ENCODE measurements at regions not wholly inside any gene's neighbourhood (a gene's known extent, or its start where the extent isn't known, plus 50 kb on each side); places are given as distances from the start of the nearest gene placed in this dataset.

- TF ChIP-seq CTCF (IDR thresholded peaks at IDR 0.05) = no peak
Observed at GRCh38 chr10:60495338-60496055, 105.8 kb upstream of the ANK3 start.

GRCh38 chr10:60494774-60495173 is 105.1 kb upstream of the ANK3 start:
- POLR2A ChIA-PET = no interaction called here
- Mint-ChIP-seq H3K4me1 (ENCODE audit: low read depth) (no peaks in the 10 kb centered on the region), H3K27me3 (no peaks in the 10 kb centered on the region), H3K36me3 (ENCODE audit: low read depth) (no peaks in the 10 kb centered on the region), H3K27ac (no peak overlapping the region), H3K9me3 (no peaks in the 10 kb centered on the region), H3K4me3 (no peak overlapping the region)
- ATAC-seq (no peak), DNase-seq (no peak)
- CTCF ChIA-PET = no interaction called here
- TF ChIP-seq CTCF (IDR thresholded peaks at IDR 0.05) = no peak
- intact Hi-C loops (cut with micrococcal nuclease) = no loop called here

More at GRCh38 chr10:60495338-60496055, 105.8 kb upstream of the ANK3 start:
- CTCF ChIA-PET = no interaction called here
- intact Hi-C loops (cut with micrococcal nuclease) = no loop called here
- H3K4me1 Mint-ChIP-seq (ENCODE audit: low read depth) = no peaks in the 10 kb centered on the region
- DNase-seq (no peak), ATAC-seq (no peak)
- POLR2A ChIA-PET = no interaction called here
- no peaks in the 10 kb centered on the region for H3K36me3 Mint-ChIP-seq (ENCODE audit: low read depth)
- H3K27me3 Mint-ChIP-seq = no peaks in the 10 kb centered on the region
- no peaks in the 10 kb centered on the region for H3K9me3 Mint-ChIP-seq
- H3K27ac Mint-ChIP-seq = no peak overlapping the region
- no peak overlapping the region for H3K4me3 Mint-ChIP-seq

GRCh38 chr10:60491162-60491561 is 101.5 kb upstream of the ANK3 start:
- DNase-seq = no peak
- H3K4me1 Mint-ChIP-seq (ENCODE audit: low read depth) = no peaks in the 10 kb centered on the region
- CTCF ChIA-PET = no interaction called here
- no peaks in the 10 kb centered on the region for H3K9me3 Mint-ChIP-seq
- TF ChIP-seq CTCF (IDR thresholded peaks at IDR 0.05) = no peak
- no peak overlapping the region for H3K4me3 Mint-ChIP-seq
- no peak for ATAC-seq
- POLR2A ChIA-PET = no interaction called here
- no peaks in the 10 kb centered on the region for H3K36me3 Mint-ChIP-seq (ENCODE audit: low read depth)
- intact Hi-C loops (cut with micrococcal nuclease) = no loop called here
- no peaks in the 10 kb centered on the region for H3K27me3 Mint-ChIP-seq
- no peak overlapping the region for H3K27ac Mint-ChIP-seq

- H3K4me3 Mint-ChIP-seq = no peak overlapping the region
- no peak overlapping the region for H3K27ac Mint-ChIP-seq
- DNase-seq (no peak), ATAC-seq (no peak)
- no peaks in the 10 kb centered on the region for H3K9me3 Mint-ChIP-seq
- TF ChIP-seq CTCF (IDR thresholded peaks at IDR 0.05) = no peak
- no peaks in the 10 kb centered on the region for H3K27me3 Mint-ChIP-seq
- intact Hi-C loops (cut with micrococcal nuclease) = no loop called here
- ChIA-PET POLR2A (no interaction called here), CTCF (interaction anchor here (0.7 kb wide), 1 partner anchor 33 kb away, joined by 3 read pairs; no protein-coding TSS in a partner anchor)
- H3K36me3 Mint-ChIP-seq (ENCODE audit: low read depth) = no peaks in the 10 kb centered on the region
- no peaks in the 10 kb centered on the region for H3K4me1 Mint-ChIP-seq (ENCODE audit: low read depth)
Observed at GRCh38 chr10:60490013-60490412, 100.3 kb upstream of the ANK3 start.

- H3K27me3 Mint-ChIP-seq = no peaks in the 10 kb centered on the region
- H3K4me1 Mint-ChIP-seq (ENCODE audit: low read depth) = no peaks in the 10 kb centered on the region
- H3K9me3 Mint-ChIP-seq = no peaks in the 10 kb centered on the region
- no peak overlapping the region for H3K27ac Mint-ChIP-seq
- ATAC-seq (no peak), DNase-seq (no peak)
- no peak overlapping the region for H3K4me3 Mint-ChIP-seq
- no peak for TF ChIP-seq CTCF (IDR thresholded peaks at IDR 0.05)
- ChIA-PET CTCF (interaction anchor here (1.0 kb wide), 1 partner anchor 12 kb away, joined by 3 read pairs; no protein-coding TSS in a partner anchor), POLR2A (no interaction called here)
- intact Hi-C loops (cut with micrococcal nuclease) = no loop called here
- no peaks in the 10 kb centered on the region for H3K36me3 Mint-ChIP-seq (ENCODE audit: low read depth)
Observed at GRCh38 chr10:60488111-60488669, 98.5 kb upstream of the ANK3 start.
